NCI-H1105 (cell line): ENCODE measurements at regions not wholly inside any gene's neighbourhood (a gene's known extent, or its start where the extent isn't known, plus 50 kb on each side); places are given as distances from the start of the nearest gene placed in this dataset.

Source experiments
- DNase-seq: peaks from one replicate; lab custom pipeline; 2025; lab: John Stamatoyannopoulos, UW

DNA sequence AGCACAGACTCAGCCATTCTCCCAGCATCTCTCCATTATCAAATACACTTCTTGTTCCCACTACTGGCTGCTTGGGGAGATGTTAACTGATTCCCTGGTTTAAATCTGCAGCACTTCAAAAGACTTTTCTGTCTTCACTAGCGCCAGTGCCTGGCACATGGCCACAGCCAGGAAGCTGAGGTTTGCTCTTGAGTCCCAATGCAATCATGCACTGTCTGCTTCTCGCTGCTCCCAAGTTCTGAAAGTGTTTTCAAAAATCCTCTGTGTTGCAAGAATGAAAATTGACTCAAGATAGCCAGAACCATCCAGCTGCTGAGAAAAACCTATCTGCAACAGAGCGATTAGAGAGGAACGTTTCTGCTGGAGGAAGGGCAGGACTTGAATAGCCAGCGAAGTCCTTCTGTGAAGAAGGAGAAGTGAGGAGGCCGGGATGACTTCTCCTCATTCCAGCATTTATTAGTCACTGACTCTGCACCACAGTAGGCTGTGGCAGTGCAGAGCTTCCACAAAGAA lies 358.4 kb upstream of the NR2F2 start:
- DNase-seq: no peak

DNA sequence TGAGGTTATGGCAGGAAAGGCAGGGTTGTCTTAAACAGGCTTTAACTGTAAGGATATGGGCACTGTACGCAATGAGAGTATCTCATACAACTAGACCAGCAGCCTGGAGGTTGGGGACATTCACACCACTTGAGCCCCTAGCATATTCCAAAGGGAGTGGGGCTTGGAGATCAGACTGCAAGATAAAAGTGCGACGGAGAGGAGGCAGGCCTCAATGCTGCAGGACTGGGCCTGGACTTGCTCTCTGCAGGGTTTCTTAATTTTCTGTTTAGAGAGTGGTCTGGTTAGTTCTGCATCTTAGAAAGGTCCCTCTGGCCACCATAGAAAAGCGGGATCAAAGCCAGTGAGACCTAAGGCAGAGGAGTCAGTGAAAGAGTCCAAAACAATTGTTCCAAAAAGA lies 357.7 kb upstream of the NR2F2 start:
- DNase-seq: no peak

DNA sequence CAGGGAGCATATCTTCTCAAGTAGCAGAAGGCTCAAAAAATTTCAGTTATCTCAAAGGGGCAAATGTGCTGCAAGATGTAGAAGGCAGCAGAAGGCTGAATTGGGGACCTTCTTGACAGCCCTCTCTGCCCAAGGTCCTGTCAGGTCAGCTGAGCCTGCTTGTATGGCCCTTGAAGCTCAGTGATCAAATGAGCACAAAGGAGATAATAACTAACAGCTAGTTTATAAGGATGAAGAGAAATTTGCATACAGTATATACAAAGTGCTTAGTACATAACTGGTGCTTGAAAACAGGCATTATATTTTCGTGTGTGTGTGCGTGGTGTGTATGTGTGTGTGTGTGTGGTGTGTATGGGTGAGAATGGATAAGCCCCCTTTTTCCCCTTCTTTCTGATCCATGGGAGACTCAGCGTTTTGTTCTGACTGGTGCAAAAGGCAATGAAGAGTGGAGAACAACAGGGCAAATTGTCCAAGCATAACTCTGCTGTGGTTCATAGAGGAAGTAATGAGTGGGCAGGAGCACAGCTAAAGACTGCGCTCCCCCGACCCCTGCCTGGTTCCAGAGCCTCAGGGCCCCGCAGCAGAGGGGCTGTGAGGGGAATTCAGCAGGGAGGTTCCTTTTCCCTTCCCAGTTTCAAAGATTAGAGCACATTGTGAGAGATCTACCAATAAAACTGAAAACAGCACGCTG lies 356.8 kb upstream of the NR2F2 start:
- DNase-seq: no peak

DNA sequence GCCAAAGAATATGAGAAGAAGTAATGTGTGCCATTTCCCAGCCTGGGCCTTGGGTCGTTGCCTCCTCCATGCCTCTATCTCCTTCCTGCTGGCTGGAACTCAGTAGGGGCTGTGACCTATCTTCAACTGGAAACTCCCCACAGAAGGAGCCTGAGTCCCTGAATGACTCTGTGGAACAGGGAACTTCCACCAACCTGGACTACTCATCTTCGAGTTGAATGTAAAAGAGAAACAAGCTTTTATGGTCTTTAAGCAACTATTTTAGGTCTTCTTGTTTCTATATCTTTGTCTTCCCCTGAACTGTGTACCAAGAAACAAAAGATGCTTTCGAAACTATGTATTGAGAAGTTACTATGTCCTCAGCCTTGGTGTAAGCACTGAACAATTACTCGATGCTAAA lies 355.3 kb upstream of the NR2F2 start:
- DNase-seq: no peak

DNA sequence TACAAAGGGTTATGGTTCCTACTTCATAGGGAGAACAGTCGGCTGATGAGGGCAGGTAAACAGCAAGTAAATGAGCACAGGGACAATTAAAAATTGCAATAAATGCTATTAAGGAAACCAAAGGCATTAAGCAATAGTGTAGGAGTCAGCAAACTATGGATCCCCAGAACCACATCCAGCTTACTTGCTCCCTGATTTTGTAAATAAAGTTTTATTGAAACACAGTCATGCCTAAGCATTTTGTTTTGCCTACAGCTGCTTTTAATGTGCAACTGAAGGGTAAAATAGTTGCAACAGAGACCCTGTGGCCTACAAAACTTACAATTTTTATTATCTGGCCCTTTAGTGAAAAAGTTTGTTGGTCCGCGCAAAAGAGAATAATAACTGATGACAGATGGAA lies 351.2 kb upstream of the NR2F2 start:
- no peak for DNase-seq

DNA sequence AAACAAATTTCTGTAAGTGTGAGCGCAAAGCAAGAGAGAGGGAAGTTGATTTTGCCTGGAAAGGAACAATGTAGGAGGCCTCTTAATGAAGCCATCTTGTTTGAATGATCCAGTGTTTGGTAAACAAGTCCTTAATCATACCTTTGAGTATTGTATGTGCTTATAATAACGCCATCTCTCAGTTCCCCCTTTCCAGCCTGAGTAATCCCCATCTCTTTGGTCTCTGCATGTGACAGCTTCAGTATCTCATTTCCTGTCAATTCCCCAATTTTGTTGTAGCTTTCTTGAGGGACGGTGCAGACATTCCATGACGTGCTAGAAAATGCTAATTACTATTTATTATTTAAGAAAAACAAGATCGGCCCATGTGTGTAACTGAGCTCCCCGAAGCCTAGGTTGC lies 349.3 kb upstream of the NR2F2 start:
- DNase-seq: no peak

DNA sequence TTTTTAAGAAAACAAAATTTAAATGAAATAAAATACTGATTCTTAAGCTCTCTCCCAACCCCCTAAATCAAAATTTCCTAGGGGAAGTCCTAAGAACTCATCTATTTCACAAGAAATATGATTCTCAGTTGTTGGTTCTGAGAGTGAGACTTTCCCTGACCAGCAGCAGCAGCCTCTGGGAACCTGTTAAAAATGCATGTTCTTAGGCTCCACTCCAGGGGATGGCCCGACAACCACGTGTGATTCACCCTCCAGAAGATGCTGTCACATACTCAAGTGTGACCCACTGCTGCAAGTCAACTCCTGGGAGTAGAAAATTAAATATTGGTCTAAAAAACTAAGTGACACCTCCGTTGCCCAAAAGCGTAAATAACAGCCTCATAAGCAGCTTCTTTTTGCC lies 343.2 kb upstream of the NR2F2 start:
- no peak for DNase-seq

DNA sequence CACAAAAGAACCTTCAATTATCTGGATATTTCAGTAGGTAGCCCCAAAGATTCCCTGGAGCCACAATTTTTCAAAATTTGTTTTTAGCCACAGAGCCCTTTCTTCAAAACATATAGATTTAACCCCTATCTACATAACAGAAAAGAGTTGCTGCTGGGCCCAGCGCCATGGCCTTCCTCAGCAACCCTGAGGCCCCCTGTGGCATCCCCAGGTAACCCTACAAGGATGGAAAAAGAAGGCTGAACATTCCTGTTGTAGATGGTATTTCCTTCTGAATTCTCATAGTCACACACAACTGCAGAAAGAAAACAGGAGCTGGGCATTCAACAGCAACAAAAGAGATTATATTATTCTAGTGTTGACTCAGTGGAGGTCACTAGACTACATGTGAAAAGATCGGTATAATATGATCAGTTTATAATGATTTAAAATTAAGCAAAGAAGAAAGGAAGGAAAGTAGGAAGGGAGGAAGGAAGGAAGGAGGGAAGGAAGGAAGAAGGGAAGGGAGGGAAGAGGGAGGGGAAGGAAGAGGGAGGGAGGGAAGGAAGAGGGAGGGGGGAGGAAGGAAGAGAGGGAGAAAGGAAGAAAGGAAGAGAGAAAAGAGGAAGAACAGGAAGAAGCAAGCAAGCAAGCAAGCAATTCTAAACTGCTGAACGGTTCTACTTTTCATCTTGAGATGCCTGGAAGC lies 342.5 kb upstream of the NR2F2 start:
- no peak for DNase-seq

DNA sequence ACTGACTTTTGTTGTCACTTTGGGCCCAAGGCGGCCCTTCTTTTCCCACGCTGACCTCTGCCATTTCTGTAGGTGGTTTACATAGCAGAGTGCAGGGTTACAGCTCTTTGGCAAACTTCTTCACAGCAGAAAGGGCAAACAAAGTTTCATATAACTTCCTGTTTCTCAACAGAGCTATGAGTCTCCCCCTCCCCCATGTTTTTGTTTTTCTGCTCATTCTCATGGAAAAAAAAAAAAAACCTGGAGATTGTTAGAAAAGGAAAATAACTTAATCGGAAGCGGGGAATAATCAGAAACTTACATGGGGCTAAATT lies 342.0 kb upstream of the NR2F2 start:
- no peak for DNase-seq

DNA sequence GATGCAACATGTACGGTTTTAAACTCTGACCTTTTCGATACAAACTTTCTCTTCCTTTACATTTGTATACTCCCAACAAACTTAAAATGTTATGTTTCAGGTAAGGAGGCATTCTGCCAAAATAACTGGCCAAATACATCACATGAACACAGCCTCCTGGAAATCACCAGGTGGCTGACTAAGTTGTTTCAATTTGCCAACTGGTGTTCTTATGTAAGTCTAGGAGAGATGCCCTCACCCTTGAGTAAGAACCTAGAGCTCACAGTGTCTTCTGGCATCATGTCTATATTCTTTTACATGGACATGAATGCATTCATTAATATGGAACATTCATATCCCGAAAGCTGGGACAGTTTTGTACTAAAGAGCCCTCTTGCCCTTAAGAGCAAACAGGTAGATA lies 341.1 kb upstream of the NR2F2 start:
- no peak for DNase-seq

DNA sequence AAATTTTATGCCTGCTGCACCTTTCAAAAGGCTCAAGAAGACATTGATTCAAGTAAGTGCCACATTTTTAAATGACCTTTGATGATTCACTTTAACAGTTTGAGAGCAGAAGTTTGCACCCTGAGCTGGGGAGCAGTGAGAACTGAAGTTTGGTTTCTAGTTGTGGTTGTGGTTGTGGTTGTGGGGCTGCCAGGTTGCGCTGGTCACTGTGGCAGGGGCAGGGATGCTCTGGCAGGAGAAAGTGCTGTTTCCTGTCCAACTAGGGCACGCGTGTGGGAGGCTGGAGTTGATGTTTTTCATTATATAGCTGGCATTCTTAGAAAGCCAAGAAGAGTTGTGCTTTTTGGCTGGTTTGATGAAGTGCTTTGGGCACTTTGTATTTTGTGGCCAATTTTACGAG lies 339.7 kb upstream of the NR2F2 start:
- DNase-seq: no peak

DNA sequence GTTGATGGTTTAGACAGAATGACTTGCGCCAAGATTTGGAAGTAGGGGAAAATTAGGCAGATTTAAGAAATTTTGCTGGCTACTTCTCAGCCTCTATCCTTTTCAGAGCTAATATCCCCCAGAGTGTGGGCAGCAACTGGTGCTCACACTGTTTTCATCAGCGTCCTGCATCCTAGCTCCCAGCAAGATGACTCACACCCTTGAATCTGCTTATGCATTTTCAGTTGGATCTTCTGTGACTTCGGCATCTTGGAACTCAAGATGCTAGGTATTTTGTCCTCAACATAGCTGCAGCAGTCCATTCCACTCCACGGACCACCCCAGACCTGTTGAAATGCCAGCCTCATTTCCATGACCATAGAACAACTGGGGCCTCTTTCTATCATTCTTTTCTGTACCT lies 336.1 kb upstream of the NR2F2 start:
- DNase-seq: no peak

DNA sequence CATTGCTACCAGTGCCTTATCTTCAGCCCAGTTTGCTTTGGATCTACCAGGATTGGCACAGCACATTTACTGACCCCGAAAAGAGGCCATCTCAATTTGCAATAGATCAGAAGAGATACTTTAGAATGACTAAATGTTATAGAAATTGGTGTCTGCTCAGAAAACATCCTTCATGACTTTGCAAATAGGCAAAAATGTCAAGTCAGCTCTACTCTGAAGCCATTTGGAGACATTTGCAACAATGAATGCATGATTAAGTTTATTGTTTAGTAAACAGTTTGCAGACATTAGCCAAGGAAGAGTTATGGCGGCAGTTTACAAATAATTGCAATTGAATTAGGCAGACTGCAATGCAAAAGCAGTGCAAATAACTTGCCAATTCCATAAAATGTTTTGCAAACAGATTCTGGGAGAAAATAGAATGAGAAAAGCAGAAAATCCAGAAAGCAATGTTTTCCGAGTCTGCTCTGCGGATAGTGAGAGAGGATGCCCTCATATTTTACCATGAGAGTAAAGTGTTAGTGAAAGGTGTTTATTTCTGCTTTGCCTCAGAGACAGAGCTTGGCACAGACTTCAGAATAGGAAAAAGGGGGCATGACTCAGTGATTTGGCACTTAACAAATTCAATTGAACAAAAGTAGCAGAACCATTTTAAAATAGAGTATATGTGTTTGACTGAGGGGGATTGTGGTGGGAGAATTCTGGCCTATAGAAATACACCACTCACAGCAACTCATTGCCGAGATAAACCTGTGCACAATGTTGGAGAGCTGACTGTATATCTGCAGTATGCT lies 334.9 kb upstream of the NR2F2 start:
- DNase-seq: no peak

DNA sequence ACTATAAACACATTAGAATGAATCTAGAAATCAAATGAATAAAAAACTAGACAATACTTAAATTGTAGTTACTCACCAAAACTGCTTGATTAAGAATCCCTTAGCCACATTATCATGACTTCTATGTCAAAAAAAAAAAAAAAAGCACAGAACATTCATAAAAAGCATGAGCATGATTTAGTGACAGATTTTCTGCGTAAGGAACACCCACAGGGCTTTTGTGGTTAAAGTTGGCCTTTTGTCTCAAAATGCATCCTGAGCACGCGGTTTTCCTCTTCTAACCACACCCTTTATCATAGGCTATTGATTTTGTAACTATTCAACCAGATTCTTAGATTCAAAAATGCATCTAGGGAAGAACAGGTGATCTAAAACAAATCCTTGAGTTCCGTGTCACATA lies 334.0 kb upstream of the NR2F2 start:
- DNase-seq: no peak

DNA sequence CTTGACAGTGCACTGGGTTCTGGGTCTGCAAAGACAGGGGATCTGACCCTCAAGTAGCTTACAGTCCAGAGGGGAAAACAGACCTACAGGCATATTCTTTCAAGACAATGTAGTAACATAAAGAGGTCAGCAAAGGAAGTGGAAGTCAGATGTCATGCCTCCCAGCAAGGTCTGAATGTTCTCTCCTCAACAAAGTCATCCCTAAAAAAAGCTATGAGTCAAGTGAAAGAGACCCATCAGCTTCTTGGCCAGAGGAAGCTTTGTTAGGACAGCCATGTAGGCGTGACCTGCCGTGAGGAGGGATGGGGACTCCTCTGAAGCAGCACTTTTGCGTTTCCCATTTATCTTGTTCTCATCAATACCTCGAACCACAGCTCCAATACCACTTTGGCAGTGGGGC lies 331.6 kb upstream of the NR2F2 start:
- DNase-seq: no peak

DNA sequence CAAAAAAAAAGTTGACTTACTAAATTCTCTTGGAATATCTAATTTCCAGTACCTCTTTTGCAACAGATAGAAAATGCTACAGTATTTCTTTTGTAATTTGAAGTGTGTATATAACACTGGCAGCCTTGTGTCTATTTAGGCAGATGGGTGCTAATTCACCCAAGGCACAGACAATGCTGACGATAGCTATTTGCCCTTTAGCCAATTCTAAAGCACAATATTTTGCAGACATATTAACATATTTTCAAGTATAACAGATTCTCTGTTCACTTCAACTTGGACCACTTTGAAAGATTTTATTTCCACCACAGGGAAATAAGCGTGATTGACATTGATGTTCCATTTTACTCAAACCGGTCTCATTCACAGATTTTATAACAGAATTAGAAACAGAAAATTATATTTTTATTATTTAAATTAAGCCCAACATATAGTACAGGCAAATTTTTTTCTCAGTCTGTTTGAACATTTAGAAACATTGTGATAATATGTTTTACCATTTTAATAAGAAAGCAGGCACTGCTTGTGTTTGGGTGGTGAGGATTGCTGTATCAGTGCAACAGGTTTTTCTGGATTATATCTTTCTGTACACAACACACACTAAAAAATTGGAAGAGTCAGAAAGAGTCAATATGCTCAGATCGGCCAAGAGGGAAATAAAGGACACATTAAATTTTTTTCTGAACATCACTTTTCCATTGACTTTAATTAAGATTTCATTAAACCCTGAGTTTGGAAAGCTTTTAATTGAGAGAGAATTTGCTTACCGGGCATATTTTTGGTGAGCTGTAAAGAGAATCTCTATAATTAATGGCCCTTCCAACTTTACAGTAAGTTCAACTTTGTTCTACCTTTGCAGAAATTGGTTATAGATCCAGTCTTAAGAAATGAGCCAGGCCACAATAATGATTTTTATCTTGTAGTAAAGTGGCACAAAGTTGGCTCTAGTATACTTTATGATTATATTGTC lies 327.3 kb upstream of the NR2F2 start:
- no peak for DNase-seq

DNA sequence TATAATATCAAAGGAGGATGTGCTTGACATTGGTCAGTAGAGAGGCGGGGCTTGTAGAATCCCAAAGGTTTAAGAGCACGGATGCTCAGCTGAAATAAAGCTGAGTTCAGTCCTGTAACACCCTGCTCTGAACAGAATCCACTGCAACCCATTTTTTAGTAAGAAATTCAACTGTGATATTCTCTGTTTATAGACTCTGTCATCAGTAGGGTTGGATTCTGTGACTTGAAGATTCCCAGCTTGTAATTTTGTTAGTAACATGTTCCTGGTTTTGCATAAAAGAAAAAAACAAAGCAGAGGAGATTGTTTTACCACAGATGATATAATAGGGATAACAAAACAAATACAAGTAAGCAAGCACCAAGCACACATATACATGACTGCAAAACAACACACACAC lies 324.6 kb upstream of the NR2F2 start:
- DNase-seq: no peak

DNA sequence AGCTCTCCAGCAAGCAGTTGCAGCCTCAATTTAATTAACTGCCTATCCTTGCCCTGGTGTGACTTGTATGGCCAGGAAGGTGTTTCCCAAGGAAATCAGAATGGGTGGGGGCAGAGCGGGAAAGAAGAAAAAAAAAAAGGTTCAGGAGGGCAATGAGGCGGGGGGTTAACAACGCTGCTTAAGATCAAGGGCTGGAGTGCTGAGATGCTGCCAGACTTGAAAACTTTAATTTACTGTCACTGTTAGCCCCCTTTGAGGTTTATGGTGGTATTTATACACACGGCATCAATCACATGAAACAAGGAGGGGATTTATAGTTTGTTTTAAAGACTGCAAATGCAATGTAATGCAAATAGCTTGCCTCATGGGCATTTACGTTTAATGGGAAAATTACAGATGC lies 319.4 kb upstream of the NR2F2 start:
- DNase-seq: no peak

DNA sequence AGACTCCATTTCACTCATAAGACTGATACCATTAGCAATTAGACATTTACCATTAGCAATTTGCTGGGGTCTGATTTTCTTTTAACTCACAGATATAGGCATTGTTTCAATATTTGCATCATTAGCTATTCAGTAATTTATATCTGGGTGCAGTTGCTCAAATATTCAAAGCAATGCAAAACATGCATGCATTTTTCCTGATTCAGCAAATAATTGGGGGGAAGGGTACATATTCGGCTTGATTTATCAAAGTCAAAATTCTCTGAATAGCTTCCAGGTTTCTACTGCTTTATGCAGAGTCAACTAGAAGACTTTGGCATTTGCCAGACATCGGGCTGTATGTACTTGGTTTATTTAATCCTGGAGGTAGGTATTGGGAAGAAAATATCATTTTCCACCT lies 315.6 kb upstream of the NR2F2 start:
- DNase-seq: no peak

DNA sequence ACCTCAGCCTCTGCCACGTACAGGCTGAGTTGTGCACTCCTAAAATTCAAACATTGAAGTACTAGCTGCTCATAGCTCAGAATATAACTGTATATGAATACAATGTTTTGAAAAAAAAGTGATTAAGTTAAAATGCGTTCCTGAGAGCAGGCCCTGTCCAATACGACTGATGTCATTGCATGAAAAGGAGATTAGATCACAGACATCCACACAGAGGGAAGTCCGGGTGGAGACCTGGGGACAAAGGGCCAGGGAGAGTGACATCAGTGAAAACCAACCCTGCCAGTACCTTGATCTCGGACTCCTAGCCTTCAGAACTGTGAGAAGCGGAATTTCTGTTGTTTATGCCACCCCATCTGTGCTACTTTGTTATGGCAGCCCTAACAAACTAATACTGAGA lies 311.4 kb upstream of the NR2F2 start:
- no peak for DNase-seq

DNA sequence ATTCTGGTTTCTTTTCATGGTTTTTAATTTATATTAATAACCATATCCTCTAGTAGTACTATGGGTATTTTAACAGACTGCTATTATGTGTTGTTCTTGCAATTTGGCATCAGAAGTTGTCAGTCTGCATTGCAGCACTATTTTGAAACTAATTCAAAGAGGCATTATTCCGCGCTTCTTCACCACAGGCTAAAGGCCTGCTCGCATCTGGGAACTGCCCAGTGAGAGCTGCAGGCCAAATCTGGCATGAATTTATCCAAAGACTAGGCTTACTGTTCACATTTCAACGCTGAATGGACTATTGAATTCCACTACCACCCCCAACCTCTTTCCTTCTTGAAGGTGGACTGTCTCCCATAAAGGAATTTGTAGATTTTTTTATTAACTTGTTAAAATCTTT lies 310.4 kb upstream of the NR2F2 start:
- DNase-seq: no peak

DNA sequence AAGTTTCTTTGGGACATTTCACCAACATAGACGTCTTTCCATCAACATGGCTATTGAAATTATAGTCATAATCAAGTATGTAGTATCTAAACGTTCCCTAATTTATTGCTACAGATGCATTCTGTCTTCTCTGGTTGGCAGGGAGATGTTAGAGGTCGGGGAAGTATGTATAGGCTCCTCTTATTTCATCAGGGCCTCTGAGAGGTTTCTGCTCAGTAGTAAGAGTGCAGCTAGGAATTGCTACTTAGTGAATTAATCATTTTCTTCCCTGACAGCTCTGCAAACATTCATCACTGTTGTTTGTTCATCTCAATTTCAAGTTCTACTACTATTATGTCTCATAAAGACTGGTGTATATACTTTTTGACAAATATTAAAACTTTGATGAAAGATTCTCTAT lies 309.7 kb upstream of the NR2F2 start:
- DNase-seq: no peak
